HG03064 (cell line): ENCODE measurements at regions not wholly inside any gene's neighbourhood (a gene's known extent, or its start where the extent isn't known, plus 50 kb on each side); places are given as distances from the start of the nearest gene placed in this dataset.
"Not testable (repeated sequence)": the region's sequence is repeated elsewhere in the genome, so short reads cannot be mapped to it uniquely, and the experiment has no call there.

ENCODE experiments used
- ATAC-seq: cut with Tn5 transposase; IDR thresholded peaks from one replicate; pipeline ENCODE4 v1.9.1; 2021; ENCODE audit warnings: low read depth; ENCODE audit not compliant: unreplicated experiment

DNA sequence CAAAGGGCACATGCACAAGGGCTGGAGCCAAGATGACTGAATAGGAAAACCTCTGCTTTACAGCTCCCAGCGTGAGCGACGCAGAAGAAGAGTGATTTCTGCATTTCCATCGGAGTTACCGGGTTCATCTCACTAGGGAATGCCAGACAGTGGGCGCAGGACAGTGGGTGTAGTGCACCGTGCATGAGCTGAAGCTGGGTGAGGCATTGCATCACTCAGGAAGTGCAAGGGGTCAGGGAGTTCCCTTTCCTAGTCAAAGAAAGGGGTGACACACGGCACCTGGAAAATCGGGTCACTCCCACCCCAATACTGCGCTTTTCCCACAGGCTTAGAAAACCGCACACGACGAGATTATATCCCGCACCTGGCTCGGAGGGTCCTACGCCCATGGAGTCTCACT lies 64.5 kb upstream of the HTR1E start:
- not testable (repeated sequence) for ATAC-seq

DNA sequence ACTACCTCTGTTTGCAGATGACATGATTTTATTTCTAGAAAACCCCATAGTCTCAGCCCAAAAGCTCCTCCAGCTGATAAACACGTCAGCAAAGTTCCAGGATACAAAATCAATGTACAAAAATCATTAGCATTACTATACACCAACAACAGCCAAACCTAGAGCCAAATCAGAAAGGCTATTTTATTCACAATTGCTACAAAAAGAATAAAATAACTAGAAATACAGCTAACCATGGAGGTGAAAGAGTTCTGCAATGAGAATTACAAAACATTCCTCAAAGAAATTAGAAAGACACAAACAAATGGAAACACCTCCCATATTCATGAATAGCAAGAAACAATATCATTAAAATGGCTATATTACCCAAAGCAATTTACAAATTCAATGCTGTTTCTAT lies 65.6 kb upstream of the HTR1E start:
- no peak for ATAC-seq

DNA sequence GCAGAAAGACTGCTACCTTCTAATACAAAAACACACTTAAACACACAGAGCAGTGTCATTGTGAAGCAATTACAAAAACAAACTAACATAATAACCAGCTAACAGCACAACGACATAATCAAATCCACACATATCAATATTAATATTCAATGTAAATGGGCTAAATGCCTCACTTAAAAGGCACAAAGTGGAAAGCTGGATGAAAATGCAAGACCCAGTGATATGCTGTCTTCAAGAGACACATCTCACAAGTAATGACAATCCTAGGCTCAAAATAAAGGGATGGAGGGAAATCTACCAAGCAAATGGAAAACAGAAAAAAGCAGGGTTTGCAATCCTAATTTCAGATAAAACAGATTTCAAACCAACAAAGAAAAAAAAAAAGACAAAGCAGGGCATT lies 67.8 kb upstream of the HTR1E start:
- no peak for ATAC-seq

DNA sequence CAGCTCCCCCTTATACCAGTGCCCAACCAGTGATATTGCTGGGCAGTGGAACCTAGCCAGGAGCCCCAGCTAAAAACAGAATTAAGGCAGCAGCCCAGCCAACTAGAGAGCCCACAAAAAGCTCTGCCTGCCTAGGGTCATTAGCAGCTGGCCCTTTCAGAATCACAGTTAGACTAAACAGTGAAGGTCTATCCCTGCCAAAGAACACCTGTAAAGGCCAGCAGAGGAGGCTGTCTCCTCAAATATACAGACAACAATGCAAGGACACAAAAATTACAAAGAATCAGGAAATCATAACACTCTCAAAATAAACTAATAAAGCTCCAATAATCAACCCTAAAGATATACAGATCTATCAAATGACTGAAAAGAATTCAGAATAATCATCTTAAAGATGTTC lies 77.8 kb upstream of the HTR1E start:
- no peak for ATAC-seq

DNA sequence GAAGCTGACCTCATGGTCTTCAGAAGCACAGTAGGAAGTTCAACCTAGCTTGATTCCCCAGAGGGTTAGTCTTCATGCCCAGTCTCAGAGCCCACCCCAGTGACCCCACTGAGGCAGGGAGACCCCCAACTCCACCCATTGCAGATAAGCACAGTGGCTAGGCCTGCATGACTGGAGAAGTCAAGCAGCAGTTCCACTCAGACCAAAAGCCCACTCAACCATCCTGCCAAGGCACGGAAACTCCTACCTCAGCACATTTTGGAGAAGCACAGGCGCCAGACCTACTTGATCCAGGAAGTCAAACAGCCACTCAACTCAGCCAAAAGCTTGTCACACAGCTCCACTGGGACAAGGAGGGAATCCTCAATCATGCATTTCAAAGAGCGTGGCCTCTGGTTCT lies 78.4 kb upstream of the HTR1E start:
- ATAC-seq: no peak

- ATAC-seq: no peak
Measured at GRCh38 chr6:86857783-86858182, 79.5 kb upstream of the HTR1E start.

- no peak for ATAC-seq
Measured at GRCh38 chr6:86856937-86857563, 80.3 kb upstream of the HTR1E start.

DNA sequence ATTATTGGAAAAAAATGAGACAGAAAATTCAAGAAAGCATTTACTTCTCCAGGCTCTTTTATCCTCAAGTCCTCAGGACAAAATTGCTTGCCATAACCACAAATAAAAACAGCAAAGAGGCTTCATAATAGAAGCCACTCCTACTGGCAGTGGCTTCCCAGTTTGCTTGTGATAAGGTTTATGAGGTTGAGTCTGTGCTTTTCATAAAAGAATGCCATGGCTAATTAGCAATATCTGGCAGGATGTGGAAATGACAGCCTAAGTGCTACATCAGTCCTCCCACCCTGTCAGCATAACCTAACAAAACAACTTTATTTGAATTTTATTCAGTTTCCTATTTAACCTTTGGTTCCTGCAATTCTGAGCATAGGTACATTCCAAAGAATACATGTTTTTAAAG lies 80.9 kb upstream of the HTR1E start:
- no peak for ATAC-seq

GRCh38 chr6:86848986-86849385 lies 88.3 kb upstream of the HTR1E start:
- ATAC-seq: no peak

GRCh38 chr6:86832686-86833085 lies 104.6 kb upstream of the HTR1E start:
- ATAC-seq: no peak

GRCh38 chr6:86825436-86825835 lies 111.9 kb upstream of the HTR1E start:
- no peak for ATAC-seq

GRCh38 chr6:86822747-86823146 lies 114.6 kb upstream of the HTR1E start:
- ATAC-seq: no peak

DNA sequence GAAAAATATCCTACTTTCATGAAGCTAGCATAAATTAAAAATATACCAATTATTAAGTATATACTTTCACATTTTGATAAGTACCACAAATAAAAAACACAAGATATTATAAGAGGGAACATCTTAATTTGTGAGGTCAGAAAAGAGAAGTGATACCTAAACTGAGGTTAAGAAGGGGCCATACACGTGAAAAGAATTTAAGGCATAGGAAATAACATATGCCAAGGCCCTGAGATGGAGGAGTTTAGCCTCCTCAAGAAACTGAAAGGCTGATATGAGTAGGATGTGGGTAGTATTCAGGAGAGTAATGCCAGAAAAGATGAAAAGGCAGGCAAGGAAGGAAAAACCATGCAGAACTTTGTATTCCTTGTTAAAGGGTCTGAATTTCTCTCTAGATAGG lies 116.6 kb upstream of the HTR1E start:
- no peak for ATAC-seq

GRCh38 chr6:86793649-86794048 lies 143.7 kb upstream of the HTR1E start:
- no peak for ATAC-seq

- ATAC-seq: no peak
Measured at GRCh38 chr6:86791476-86791875, 145.9 kb upstream of the HTR1E start.

DNA sequence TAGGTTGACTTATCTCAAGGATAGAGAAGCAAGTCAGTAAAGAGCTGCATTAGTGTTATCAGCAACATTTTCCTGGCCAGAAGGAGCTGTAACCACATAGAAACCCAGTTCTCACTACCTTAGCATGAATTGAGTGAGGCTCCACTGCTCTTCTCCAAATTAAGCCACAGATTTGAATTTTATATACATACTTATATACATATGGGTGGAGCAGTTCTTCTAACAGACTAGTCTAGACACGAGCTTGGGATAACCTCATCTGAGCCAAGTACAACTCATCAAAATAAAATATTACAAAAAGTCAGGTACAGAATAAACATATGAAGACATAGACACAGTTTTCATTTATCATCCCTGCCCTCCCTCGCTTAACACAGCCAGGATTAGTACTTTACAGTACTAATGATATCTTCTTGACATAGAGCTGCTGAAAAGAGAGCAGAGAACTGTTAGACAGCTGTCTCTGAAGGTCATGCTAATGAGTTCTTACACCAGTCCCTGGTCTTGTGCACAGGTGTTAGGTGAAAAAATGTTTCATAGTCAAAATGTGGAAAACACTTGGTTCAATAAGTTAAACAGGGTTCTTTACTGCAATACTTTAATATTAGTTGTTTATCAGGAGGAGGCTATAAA lies 147.4 kb upstream of the HTR1E start:
- no peak for ATAC-seq

GRCh38 chr6:86782328-86782727 lies 155.0 kb upstream of the HTR1E start:
- ATAC-seq: no peak

- ATAC-seq: no peak
Measured at GRCh38 chr6:86780923-86781322, 156.4 kb upstream of the HTR1E start.

DNA sequence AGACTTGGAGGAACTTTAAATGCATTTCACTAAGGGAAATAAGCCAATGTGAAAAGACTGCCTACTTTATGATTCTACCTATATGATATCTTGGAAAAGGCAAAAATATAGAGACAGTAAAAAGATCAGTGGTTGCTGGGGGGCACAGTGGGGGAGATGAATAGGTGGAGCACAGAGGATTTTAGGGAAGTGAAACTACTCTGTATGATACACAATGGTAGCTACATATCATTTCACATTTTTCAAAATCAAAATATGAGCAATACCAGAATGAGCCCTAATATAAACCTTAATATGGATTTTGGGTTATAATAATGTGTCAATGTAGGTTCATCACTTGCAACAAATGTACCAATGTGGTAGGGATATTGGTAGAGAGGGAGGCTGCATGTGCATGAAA lies 161.4 kb upstream of the HTR1E start:
- ATAC-seq: no peak

- no peak for ATAC-seq
Measured at GRCh38 chr6:86765211-86765610, 172.1 kb upstream of the HTR1E start.

GRCh38 chr6:86759953-86760352 lies 177.4 kb upstream of the HTR1E start:
- not testable (repeated sequence) for ATAC-seq

DNA sequence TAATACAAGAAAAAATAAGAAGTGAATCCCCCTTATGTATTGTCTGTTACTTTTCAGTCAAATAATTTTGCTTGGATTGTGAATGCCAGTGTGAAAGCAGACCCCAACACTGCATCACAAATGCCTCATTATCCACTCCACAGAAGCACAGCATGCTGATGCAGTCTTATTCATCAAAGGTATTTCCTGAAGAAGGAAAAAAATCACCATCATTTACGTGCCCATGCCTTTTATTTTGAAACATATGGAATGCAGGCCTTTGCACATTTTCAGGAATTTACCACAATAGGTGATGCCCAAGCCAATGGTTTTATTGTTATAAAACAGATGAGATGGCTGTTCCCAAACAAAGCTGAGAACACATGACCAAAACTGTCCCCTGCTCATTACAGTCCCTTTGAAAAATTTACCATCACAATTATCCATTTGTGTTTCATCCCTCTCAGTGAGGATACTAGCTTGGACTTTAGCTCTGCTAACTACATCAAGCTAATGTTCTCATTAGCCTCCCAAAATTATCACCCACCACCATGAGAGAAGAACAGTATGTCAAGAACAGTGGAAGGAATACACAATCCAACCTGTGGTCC lies 180.6 kb upstream of the HTR1E start:
- no peak for ATAC-seq
